H9 (cell line): ENCODE measurements at regions not wholly inside any gene's neighbourhood (a gene's known extent, or its start where the extent isn't known, plus 50 kb on each side); places are given as distances from the start of the nearest gene placed in this dataset.

Experiments
- DNase-seq: peaks from one replicate; pipeline ENCODE4 v3.0.0-alpha.2; 2017
- H2AFZ ChIP-seq: one replicate; pipeline ENCODE4 v1.6.1; 2013; ENCODE audit warnings: mild to moderate bottlenecking, low read length, control low read depth, moderate library complexity
- H2AK5ac ChIP-seq: 2 replicates; pipeline ENCODE4 v1.6.1; 2013; ENCODE audit warnings: low read length, control low read depth, mixed read lengths; ENCODE audit not compliant: insufficient read length
- H2BK120ac ChIP-seq: one replicate; pipeline ENCODE4 v1.6.1; 2013; ENCODE audit warnings: low read depth, mild to moderate bottlenecking, low read length, control low read depth, inconsistent platforms; ENCODE audit not compliant: poor library complexity, severe bottlenecking
- H2BK12ac ChIP-seq: 2 replicates; pipeline ENCODE4 v1.6.1; 2013; ENCODE audit warnings: low read length, control low read depth, mixed read lengths, low read depth; ENCODE audit not compliant: insufficient read length
- H2BK15ac ChIP-seq: 2 replicates; pipeline ENCODE4 v1.6.1; 2013; ENCODE audit warnings: low read depth, low read length, control low read depth
- H2BK20ac ChIP-seq: one replicate; pipeline ENCODE4 v1.6.1; 2013; ENCODE audit warnings: low read depth, mild to moderate bottlenecking, low read length, control low read depth, inconsistent platforms; ENCODE audit not compliant: poor library complexity, severe bottlenecking
- H2BK5ac ChIP-seq: 2 replicates; pipeline ENCODE4 v1.6.1; 2013; ENCODE audit warnings: low read length, control low read depth, mixed read lengths; ENCODE audit not compliant: insufficient read length
- H3K14ac ChIP-seq: 2 replicates; pipeline ENCODE4 v1.6.1; 2013; ENCODE audit warnings: low read length, control low read depth; ENCODE audit not compliant: insufficient read depth
- H3K18ac ChIP-seq: 2 replicates; pipeline ENCODE4 v1.6.1; 2013; ENCODE audit warnings: low read depth, mild to moderate bottlenecking, mixed read lengths, low read length, control low read depth; ENCODE audit not compliant: insufficient read length
- H3K23ac ChIP-seq: 2 replicates; pipeline ENCODE4 v1.6.1; 2013; ENCODE audit warnings: low read length, control low read depth, mixed read lengths, low read depth; ENCODE audit not compliant: insufficient read length
- H3K23me2 ChIP-seq: 2 replicates; pipeline ENCODE4 v1.6.1; 2013; ENCODE audit warnings: low read depth, mild to moderate bottlenecking, mixed read lengths, low read length, control low read depth; ENCODE audit not compliant: insufficient read length, poor library complexity, severe bottlenecking
- H3K27ac ChIP-seq: 2 replicates; pipeline ENCODE4 v1.5.1; 2013; ENCODE audit warnings: low read length, control low read depth, mixed read lengths, low read depth; ENCODE audit not compliant: insufficient read length
- H3K27me3 ChIP-seq: 2 replicates; pipeline ENCODE4 v1.6.1; 2013; ENCODE audit warnings: low read length, control low read depth, inconsistent platforms; ENCODE audit not compliant: insufficient read depth
- H3K4ac ChIP-seq: 2 replicates; pipeline ENCODE4 v1.6.1; 2013; ENCODE audit warnings: low read depth, mild to moderate bottlenecking, control low read depth, inconsistent platforms, low read length, moderate library complexity
- H3K4me1 ChIP-seq: 2 replicates; pipeline ENCODE4 v1.6.1; 2013; ENCODE audit warnings: low read length, control low read depth, inconsistent platforms; ENCODE audit not compliant: insufficient read depth
- H3K4me2 ChIP-seq: 2 replicates; pipeline ENCODE4 v1.6.1; 2013; ENCODE audit warnings: low read length, control low read depth, mixed read lengths; ENCODE audit not compliant: insufficient read length, insufficient read depth
- H3K56ac ChIP-seq: 2 replicates; pipeline ENCODE4 v1.6.1; 2013; ENCODE audit warnings: low read depth, mild to moderate bottlenecking, mixed read lengths, low read length, control low read depth; ENCODE audit not compliant: insufficient read length
- H3K79me1 ChIP-seq: 2 replicates; pipeline ENCODE4 v1.6.1; 2013; ENCODE audit warnings: low read depth, mild to moderate bottlenecking, moderate library complexity, low read length, control low read depth, inconsistent platforms; ENCODE audit not compliant: insufficient read depth, poor library complexity, severe bottlenecking
- H3K79me2 ChIP-seq: 2 replicates; pipeline ENCODE4 v1.6.1; 2013; ENCODE audit warnings: low read length, control low read depth, inconsistent platforms; ENCODE audit not compliant: insufficient read depth
- H3K9ac ChIP-seq: 2 replicates; pipeline ENCODE4 v1.6.1; 2013; ENCODE audit warnings: low read length, control low read depth, mixed read lengths; ENCODE audit not compliant: insufficient read length; ENCODE audit errors: extremely low read depth
- H3K9me3 ChIP-seq: one replicate; pipeline ENCODE4 v1.6.1; 2013; ENCODE audit warnings: low read depth, low read length, inconsistent platforms; ENCODE audit not compliant: control insufficient read depth
- H3T11ph ChIP-seq: one replicate; pipeline ENCODE4 v1.6.1; 2013; ENCODE audit warnings: mild to moderate bottlenecking, low read length, control low read depth, inconsistent platforms
- H4K20me1 ChIP-seq: one replicate; pipeline ENCODE4 v1.6.1; 2013; ENCODE audit not compliant: control insufficient read depth, insufficient read length, insufficient read depth
- H4K5ac ChIP-seq: 2 replicates; pipeline ENCODE4 v1.6.1; 2013; ENCODE audit warnings: low read depth, mild to moderate bottlenecking, mixed read lengths, low read length, control low read depth; ENCODE audit not compliant: insufficient read length
- H4K8ac ChIP-seq: replicated peaks from 2 replicates; pipeline ENCODE4 v1.6.1; 2013; ENCODE audit warnings: low read length, control low read depth, mixed read lengths, low read depth; ENCODE audit not compliant: insufficient read length
- H4K91ac ChIP-seq: 2 replicates; pipeline ENCODE4 v1.6.1; 2013; ENCODE audit warnings: low read depth, mild to moderate bottlenecking, moderate library complexity, mixed read lengths, low read length, control low read depth; ENCODE audit not compliant: insufficient read length
- H3K27ac Mint-ChIP-seq, 3 experiments: 2 replicates in 2 of 3; 3 replicates in 1 of 3; pipeline ENCODE4 v1.8.0; 2020 to 2021; ENCODE audit warnings: mixed read lengths in 3 of 3, mild to moderate bottlenecking in 1 of 3, moderate library complexity in 1 of 3
- H3K27me3 Mint-ChIP-seq: 2 replicates; pipeline ENCODE4 v1.8.0; 2021; ENCODE audit warnings: low read depth, mild to moderate bottlenecking, moderate library complexity, mixed read lengths
- H3K36me3 Mint-ChIP-seq, 3 experiments: 2 replicates in 2 of 3; 3 replicates in 1 of 3; pipeline ENCODE4 v1.8.0; 2020 to 2021; ENCODE audit warnings: low read depth in 3 of 3, mixed read lengths in 3 of 3; ENCODE audit not compliant: insufficient read depth in 1 of 3
- H3K4me1 Mint-ChIP-seq, 2 experiments: 2 replicates each; pipeline ENCODE4 v1.8.0; 2020; ENCODE audit warnings: mixed read lengths in 2 of 2
- H3K4me3 Mint-ChIP-seq, 2 experiments: 2 replicates in 1 of 2; 3 replicates in 1 of 2; pipeline ENCODE4 v1.8.0; 2020 to 2021; ENCODE audit warnings: mild to moderate bottlenecking in 2 of 2, mixed read lengths in 2 of 2, moderate library complexity in 1 of 2
- H3K9me3 Mint-ChIP-seq, 2 experiments: 2 replicates in 1 of 2; 3 replicates in 1 of 2; pipeline ENCODE4 v1.8.0; 2020; ENCODE audit warnings: mild to moderate bottlenecking in 2 of 2, mixed read lengths in 2 of 2, moderate library complexity in 1 of 2
- WGBS: extraction: QIAGEN DNeasy Blood & Tissue Kit; methylation state at CpG from one replicate; pipeline ENCODE4 v1.1.7; 2013; ENCODE audit warnings: missing lambda C conversion rate, low lambda C conversion rate, mixed read lengths; ENCODE audit not compliant: insufficient read length; ENCODE audit errors: extremely low coverage; 5-methylcytosine and 5-hydroxymethylcytosine counted together
- TF ChIP-seq, protein P1 (sequence below): fragments of 200-600 bp; sonication (generic); conservative IDR thresholded peaks from 3 replicates; pipeline ENCODE4 v1.8.0; 2021; ENCODE audit warnings: antibody characterized with exemption, mild to moderate bottlenecking

DNA sequence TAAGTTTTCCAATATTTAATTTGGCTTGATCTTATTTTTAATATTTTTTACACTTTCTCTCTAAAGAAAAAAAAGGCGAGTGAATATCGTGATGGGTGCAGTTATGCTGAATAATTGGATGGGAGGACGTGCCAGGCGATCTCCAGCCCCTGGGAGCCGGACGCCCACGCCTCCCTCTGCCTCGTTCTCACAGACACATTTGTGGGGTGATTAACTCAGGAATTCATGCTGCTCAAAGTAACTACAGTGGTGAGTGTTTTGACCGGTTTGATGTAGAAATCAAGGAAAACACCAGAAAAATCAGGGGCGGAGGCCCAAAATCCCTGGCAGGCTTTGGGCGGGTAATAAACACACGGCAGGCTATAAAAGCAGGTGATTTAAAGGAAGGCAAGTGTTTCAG, 736.8 kb upstream of the SALL3 start:
- H3K79me2 ChIP-seq, result no peaks in the 10 kb centered on the region
- H4K20me1 ChIP-seq, result peaks cover 2% of the 10 kb centered on the region
- H3K4me1 ChIP-seq, result no peaks in the 10 kb centered on the region
- H3K9me3 ChIP-seq, result no peaks in the 10 kb centered on the region
- Mint-ChIP-seq H3K4me3 (no peak overlapping the region), H3K27me3 (peaks cover 5% of the 10 kb centered on the region), H3K36me3 (peaks cover 4 to 5% (median 4%) of the 10 kb centered on the region in 3 experiments; a peak in 6 of 7 replicates), H3K4me1 (peaks cover 16 to 20% of the 10 kb centered on the region in 2 experiments), H3K27ac (no peak overlapping the region), H3K9me3 (peaks cover 7% of the 10 kb centered on the region in 2 experiments)
- no peak overlapping the region for H2AFZ ChIP-seq
- H3K4me2 ChIP-seq, result no peak overlapping the region
- H3K18ac ChIP-seq, result no peak overlapping the region
- H3K56ac ChIP-seq, result no peak overlapping the region
- DNase-seq, result no peak
- H3K4ac ChIP-seq, result no peak overlapping the region
- no peak overlapping the region for H4K91ac ChIP-seq
- no peak overlapping the region for H2BK15ac ChIP-seq
- H3T11ph ChIP-seq, result no peak overlapping the region
- H3K27me3 ChIP-seq, result no peaks in the 10 kb centered on the region
- TF ChIP-seq, protein P1, sequence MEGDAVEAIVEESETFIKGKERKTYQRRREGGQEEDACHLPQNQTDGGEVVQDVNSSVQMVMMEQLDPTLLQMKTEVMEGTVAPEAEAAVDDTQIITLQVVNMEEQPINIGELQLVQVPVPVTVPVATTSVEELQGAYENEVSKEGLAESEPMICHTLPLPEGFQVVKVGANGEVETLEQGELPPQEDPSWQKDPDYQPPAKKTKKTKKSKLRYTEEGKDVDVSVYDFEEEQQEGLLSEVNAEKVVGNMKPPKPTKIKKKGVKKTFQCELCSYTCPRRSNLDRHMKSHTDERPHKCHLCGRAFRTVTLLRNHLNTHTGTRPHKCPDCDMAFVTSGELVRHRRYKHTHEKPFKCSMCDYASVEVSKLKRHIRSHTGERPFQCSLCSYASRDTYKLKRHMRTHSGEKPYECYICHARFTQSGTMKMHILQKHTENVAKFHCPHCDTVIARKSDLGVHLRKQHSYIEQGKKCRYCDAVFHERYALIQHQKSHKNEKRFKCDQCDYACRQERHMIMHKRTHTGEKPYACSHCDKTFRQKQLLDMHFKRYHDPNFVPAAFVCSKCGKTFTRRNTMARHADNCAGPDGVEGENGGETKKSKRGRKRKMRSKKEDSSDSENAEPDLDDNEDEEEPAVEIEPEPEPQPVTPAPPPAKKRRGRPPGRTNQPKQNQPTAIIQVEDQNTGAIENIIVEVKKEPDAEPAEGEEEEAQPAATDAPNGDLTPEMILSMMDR, result no peak
- no peaks in the 10 kb centered on the region for H3K23me2 ChIP-seq
- no peak overlapping the region for H3K23ac ChIP-seq
- no CpG with 5 or more reads among the region's 12 CpGs for WGBS
- H2AK5ac ChIP-seq, result no peak overlapping the region
- no peak overlapping the region for H3K14ac ChIP-seq
- no peak overlapping the region for H3K27ac ChIP-seq
- no peak overlapping the region for H2BK20ac ChIP-seq
- H4K5ac ChIP-seq, result no peak overlapping the region
- no peak overlapping the region for H2BK5ac ChIP-seq
- H2BK120ac ChIP-seq, result no peak overlapping the region
- H3K9ac ChIP-seq, result no peak overlapping the region
- no peaks in the 10 kb centered on the region for H3K79me1 ChIP-seq
- H4K8ac ChIP-seq, result no peak overlapping the region
- H2BK12ac ChIP-seq, result no peak overlapping the region
